ENCODE measurements at regions not wholly inside any gene's neighbourhood (a gene's known extent, or its start where the extent isn't known, plus 50 kb on each side); places are given as distances from the start of the nearest gene placed in this dataset.
"Not testable (repeated sequence)": the region's sequence is repeated elsewhere in the genome, so short reads cannot be mapped to it uniquely, and the experiment has no call there.

DNA sequence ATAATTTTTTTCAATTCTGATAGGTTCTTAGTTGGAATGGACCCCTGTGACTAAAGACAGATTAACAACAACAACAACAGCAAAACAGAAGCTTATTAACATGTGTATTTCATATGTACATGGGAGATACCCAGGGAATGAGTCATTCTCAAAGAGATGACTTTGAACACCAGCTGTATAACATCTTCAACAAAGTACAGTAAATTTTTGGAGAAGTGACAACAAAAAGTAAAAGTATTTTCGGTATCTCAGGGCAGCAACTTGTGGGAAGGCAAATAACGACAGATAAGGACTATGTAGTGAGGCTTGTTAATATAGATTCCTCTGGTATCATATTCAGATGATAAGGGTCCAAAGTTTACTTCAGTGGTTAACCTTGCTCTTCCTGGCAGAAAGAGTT, 573.4 kb upstream of the RAG2 start:
- DNase-seq (ENCODE audit: low spot score) = no peak

- DNase-seq (ENCODE audit: low spot score) = no peak
Observed at GRCh38 chr11:37170311-37170710, 572.3 kb upstream of the RAG2 start.

- DNase-seq (ENCODE audit: low spot score) = not testable (repeated sequence)
Observed at GRCh38 chr11:37145434-37145833, 547.4 kb upstream of the RAG2 start.

DNA sequence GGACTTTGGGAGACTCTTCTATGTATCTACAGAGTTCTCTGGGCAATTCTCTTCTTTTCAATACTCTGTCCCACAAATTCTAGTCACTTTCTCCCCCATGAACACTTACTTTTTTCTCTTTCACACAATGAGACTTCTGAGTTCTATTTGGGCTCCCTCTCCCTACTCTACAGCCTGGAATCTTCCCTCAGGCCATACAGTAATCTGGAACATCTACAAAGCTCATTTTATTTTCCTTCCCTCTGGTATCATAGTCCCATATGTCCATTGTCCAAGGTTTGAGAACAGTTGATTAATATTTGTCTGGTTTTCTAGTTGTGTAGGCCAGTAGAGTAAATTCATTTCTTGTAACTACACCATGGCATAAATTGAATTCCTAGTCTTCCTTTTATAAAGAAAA, 544.6 kb upstream of the RAG2 start:
- no peak for DNase-seq (ENCODE audit: low spot score)

GRCh38 chr11:37141707-37142106, 543.7 kb upstream of the RAG2 start:
- no peak for DNase-seq (ENCODE audit: low spot score)

GRCh38 chr11:37135606-37136005, 537.6 kb upstream of the RAG2 start:
- not testable (repeated sequence) for DNase-seq (ENCODE audit: low spot score)

DNA sequence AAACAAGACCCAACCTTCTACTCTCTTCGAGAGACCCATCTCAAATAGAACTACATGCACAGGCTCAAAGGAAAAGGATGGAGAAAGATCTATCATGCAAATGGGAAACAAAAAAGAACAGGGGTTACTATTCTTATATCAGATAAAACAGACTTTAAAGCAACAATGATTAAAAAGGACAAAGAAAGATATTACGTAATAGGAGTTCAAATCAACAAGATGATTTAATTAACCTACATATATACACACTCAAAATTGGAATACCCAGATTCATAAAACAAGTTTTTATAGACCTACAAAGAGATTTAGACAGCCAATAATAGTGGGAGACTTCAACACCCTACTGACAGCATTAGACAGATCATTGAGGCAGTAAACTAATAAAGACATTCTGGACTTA, 536.6 kb upstream of the RAG2 start:
- DNase-seq (ENCODE audit: low spot score) = no peak

DNA sequence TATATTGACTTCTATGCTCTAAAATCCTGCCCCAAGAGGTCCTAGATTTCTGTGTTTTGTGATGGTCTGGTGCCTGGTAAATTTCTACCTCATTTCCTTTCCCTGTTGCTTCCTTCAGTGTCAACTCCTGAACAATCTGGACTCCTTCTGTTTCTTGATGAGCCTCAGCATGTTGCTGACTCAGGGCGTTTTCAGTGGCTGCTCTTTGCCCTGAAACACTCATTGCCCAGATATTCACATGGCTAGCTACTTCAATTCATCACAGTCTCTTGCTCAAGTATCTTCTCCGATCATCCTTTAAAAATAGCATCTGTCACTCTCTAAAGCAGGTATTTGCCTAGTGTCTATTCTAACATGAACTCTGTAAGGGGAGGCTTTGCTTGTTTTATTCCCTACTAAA, 526.3 kb upstream of the RAG2 start:
- no peak for DNase-seq (ENCODE audit: low spot score)

- no peak for DNase-seq (ENCODE audit: low spot score)
Observed at GRCh38 chr11:37115963-37116362, 517.9 kb upstream of the RAG2 start.

GRCh38 chr11:37110385-37110784, 512.3 kb upstream of the RAG2 start:
- DNase-seq (ENCODE audit: low spot score) = no peak

- DNase-seq (ENCODE audit: low spot score) = no peak
Observed at GRCh38 chr11:37109286-37109585, 511.2 kb upstream of the RAG2 start.

GRCh38 chr11:37108436-37109285, 510.6 kb upstream of the RAG2 start:
- DNase-seq (ENCODE audit: low spot score) = no peak

DNA sequence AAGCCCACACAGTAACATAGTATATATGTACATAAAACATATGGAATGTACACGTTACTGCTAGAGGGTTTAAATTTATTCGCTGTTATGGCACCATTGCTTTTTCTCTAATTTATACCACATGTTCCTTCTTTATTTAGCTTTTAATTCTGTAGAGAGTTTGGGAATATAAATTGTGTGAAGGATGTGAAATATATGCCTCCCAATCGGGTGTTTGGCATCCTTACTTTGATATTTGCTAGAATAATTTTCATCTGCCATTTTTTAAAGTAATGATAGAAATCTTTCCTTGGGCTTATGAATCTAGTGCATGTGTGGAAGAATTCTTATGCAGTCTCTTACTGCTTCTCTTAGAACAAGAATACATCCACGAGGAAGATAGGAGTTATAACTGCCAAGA, 509.8 kb upstream of the RAG2 start:
- DNase-seq (ENCODE audit: low spot score) = no peak

DNA sequence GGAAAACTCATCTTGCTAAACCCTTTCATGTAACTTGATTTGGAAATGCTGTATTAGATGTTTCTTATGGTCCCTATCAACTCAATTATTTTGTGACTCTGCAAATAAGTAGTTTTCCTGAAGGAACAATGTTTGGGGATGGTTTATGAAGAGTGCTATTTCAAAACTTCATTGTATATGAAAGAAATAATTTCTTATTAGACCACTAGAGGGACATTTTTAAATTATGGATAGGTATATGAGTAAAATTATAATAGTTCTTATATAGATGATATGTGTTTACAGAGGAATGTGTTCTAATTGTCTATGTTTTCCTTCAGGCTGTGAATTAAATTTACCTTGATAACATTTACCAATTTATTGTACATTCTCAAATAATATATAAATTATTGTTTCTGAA, 509.4 kb upstream of the RAG2 start:
- DNase-seq (ENCODE audit: low spot score) = no peak

GRCh38 chr11:37105427-37105826, 507.4 kb upstream of the RAG2 start:
- no peak for DNase-seq (ENCODE audit: low spot score)

GRCh38 chr11:37104380-37104779, 506.3 kb upstream of the RAG2 start:
- no peak for DNase-seq (ENCODE audit: low spot score)

GRCh38 chr11:37100008-37100407, 502.0 kb upstream of the RAG2 start:
- DNase-seq (ENCODE audit: low spot score) = no peak

- DNase-seq (ENCODE audit: low spot score) = no peak
Observed at GRCh38 chr11:37092487-37092886, 494.5 kb upstream of the RAG2 start.

DNA sequence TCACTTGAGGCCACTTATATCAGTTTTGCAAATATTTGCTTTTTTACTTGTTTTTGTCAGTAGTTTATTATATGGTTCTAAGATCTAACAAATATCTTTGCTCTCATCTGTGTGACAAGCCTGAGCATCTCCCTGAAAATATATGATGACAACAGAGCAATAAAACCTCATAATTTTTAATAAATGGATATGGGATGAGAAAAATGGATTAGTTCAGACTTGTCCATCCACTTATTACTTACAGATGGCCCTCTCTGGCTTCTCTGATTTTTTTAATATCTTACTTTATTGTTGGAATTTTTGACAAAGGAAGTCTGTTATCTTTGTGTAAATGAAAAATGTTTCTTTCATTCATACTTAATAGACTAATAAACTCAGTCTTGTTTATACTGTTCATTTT, 491.4 kb upstream of the RAG2 start:
- DNase-seq (ENCODE audit: low spot score) = no peak

GRCh38 chr11:37088573-37088910, 490.5 kb upstream of the RAG2 start:
- DNase-seq (ENCODE audit: low spot score) = no peak

DNA sequence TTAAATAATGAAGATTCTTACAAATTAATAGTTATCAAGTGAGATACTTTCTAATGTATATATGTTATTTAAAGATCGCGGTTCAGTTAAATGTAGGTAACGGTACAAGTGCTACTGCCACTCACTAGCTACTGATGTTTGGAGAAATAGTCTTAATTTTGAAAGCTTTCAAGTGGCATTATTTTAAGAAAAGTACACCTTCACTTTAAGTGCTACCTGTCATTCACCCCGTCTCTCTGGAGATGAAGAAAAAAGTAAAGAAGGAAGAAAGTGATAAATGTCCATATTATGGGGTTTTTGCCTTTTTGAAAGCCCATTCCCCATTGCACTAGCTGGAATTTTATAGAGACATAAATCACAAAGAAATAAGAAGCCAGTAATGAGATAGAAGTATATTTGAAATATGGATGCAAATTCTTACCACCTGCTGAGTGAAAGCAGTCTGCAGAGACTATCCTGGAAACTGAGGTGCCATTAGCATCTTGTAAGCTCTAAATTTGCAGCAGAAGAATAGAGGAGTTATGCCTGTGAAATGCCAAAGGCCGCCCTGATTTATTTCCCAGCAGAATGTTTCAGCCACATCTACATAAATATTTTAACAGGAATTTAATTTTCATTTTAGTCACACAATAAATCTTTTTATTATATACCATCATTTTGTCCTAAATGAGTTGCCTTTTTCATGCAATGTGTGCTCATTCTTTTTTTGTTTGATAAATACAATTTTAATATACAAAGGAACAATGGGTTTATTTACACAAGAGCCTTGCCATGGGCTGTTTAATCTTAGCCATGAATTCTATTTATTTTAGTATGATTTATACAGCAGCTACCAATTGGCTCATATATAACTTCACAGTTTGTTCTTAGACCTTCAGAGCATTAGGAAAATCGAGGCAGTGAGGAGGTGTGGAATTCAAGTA, 489.9 kb upstream of the RAG2 start:
- DNase-seq (ENCODE audit: low spot score) = no peak

GRCh38 chr11:37078521-37078920, 480.5 kb upstream of the RAG2 start:
- no peak for DNase-seq (ENCODE audit: low spot score)

DNA sequence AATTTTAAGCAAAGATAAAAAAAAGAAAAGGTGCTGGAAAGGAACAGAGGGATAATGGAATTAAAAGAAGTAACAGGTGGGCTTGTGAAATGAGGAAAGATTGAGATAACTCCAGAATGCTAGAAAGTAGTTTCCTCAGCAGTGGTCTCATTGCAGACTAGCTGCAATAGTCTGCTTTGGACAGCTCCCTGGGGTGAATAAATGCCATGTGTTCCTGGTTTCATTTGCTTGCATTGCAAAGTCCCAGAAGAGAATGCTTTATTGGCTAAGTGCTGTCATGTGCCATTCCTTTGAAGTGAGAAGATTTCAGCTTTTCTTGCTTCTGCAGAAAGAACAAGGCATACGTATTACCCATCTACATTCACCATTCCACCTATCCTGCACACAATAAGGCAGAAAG, 478.8 kb upstream of the RAG2 start:
- DNase-seq (ENCODE audit: low spot score) = no peak
